ENCODE measurements at regions not wholly inside any gene's neighbourhood (a gene's known extent, or its start where the extent isn't known, plus 50 kb on each side); places are given as distances from the start of the nearest gene placed in this dataset.
A peak's percentile ranks its signal among the peaks of the same experiment; 100 is the strongest.

DNA sequence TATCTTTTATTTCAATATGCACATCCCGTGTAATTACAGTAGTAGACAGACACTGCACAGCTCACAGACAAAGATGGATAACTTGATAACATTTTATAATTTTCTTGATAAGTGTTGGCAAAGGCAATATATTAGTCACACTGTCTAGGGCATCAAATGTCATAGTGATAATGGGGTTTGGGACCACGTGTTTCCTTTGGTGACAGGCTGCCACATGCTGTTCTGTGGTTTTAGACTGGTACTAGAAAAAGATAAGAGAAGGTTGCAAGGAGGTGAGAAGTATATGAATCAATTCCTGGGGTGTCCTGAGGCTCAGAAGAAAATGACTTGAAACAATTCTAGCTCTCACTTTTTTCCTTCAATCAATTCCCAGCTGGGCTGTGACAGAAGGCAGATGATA, 258.8 kb upstream of the CHD1 start:
- no peak for DNase-seq (ENCODE audit: low spot score)
- Histone ChIP-seq H3K9me3 (replicated peaks in 1 of 2; ENCODE audit: control insufficient read depth in 2 of 2, insufficient read depth in 1 of 2, low read depth in 1 of 2, low read length in 2 of 2) (no peaks in the 10 kb centered on the region), H2BK120ac (ENCODE audit: low read depth, low read length) (no peak overlapping the region), H3K36me3 (replicated peaks in 1 of 2; ENCODE audit: control insufficient read depth in 2 of 2, insufficient read depth in 2 of 2, low read length in 2 of 2) (no peaks in the 10 kb centered on the region), H2BK12ac (ENCODE audit: low read length) (no peak overlapping the region), H3K14ac (ENCODE audit: low read length) (no peak overlapping the region), H3K4me2 (ENCODE audit: insufficient read depth, low read length, poor library complexity, severe bottlenecking) (no peak overlapping the region), H4K91ac (ENCODE audit: low read depth, low read length, poor library complexity) (no peak overlapping the region), H3K4me3 (ENCODE audit: low read length in 2 of 2) (no peak overlapping the region), H3K4ac (ENCODE audit: low read length) (no peak overlapping the region), H3K9ac (ENCODE audit: low read depth, low read length, poor library complexity) (no peak overlapping the region), H3K27ac (replicated peaks; ENCODE audit: low read length) (no peak overlapping the region), H3K4me1 (ENCODE audit: control insufficient read depth in 2 of 2, insufficient read depth in 1 of 2, low read depth in 1 of 2, low read length in 2 of 2) (peaks cover 0 to 13% of the 10 kb centered on the region in 2 donors), H4K8ac (ENCODE audit: low read depth, low read length) (no peak overlapping the region), H3K18ac (ENCODE audit: low read length) (no peak overlapping the region), H2AFZ (ENCODE audit: low read length) (no peak overlapping the region), H3K23ac (ENCODE audit: low read depth, low read length, poor library complexity) (no peak overlapping the region), H2BK15ac (ENCODE audit: low read length) (no peak overlapping the region), H3K27me3 (ENCODE audit: control insufficient read depth in 3 of 3, insufficient read depth in 3 of 3, low read depth in 1 of 3, low read length in 3 of 3) (no peaks in the 10 kb centered on the region), H3K79me1 (ENCODE audit: low read depth, low read length) (no peaks in the 10 kb centered on the region), H2BK5ac (ENCODE audit: low read length) (no peak overlapping the region), H2AK5ac (ENCODE audit: low read depth, low read length) (no peak overlapping the region)
- WGBS, 2 donors (ENCODE audit: extremely low coverage in 2 of 2, insufficient read length in 2 of 2, insufficient replicate concordance in 1 of 2): no CpG with 5 or more reads among the region's 2 CpGs

DNA sequence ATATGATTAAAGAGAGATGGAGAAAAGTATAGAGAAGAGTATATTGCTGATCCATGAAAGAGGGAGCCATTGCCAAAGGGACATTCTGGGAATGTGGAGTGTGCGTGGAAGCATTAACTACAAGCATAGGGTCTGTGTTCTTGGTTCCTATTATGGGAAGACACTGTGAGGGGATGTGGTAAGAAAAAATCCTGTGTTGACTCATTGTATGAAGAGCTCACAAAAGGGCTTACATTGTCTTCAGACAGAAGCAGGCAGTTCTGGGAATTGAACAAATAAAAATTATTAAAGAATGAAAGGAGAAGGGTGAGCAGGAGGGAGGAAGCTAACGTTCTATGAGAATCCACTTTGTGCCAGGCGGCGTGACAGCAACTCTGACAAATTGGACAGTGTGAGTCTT, 250.4 kb upstream of the CHD1 start:
- H3K79me1 ChIP-seq (ENCODE audit: low read depth, low read length): no peaks in the 10 kb centered on the region
- no peak overlapping the region for H3K23ac ChIP-seq (ENCODE audit: low read depth, low read length, poor library complexity)
- H2BK15ac ChIP-seq (ENCODE audit: low read length): no peak overlapping the region
- DNase-seq (ENCODE audit: low spot score): no peak
- H3K14ac ChIP-seq (ENCODE audit: low read length): no peak overlapping the region
- no peak overlapping the region for H3K27ac ChIP-seq (replicated peaks; ENCODE audit: low read length)
- H4K8ac ChIP-seq (ENCODE audit: low read depth, low read length): no peak overlapping the region
- H2AFZ ChIP-seq (ENCODE audit: low read length): peak overlapping the region; percentile 66
- no peak overlapping the region for H3K18ac ChIP-seq (ENCODE audit: low read length)
- no peak overlapping the region for H2BK12ac ChIP-seq (ENCODE audit: low read length)
- H3K4me3 ChIP-seq (ENCODE audit: low read length in 2 of 2): no peak overlapping the region
- WGBS, 2 donors (ENCODE audit: extremely low coverage in 2 of 2, insufficient read length in 2 of 2, insufficient replicate concordance in 1 of 2): no CpG with 5 or more reads among the region's 4 CpGs
- H4K91ac ChIP-seq (ENCODE audit: low read depth, low read length, poor library complexity): no peak overlapping the region
- H3K4me2 ChIP-seq (ENCODE audit: insufficient read depth, low read length, poor library complexity, severe bottlenecking): no peak overlapping the region
- peaks cover 0 to 8% of the 10 kb centered on the region in 2 donors for H3K4me1 ChIP-seq (ENCODE audit: control insufficient read depth in 2 of 2, insufficient read depth in 1 of 2, low read depth in 1 of 2, low read length in 2 of 2)
- no peak overlapping the region for H2BK5ac ChIP-seq (ENCODE audit: low read length)
- H2BK120ac ChIP-seq (ENCODE audit: low read depth, low read length): no peak overlapping the region
- H3K9ac ChIP-seq (ENCODE audit: low read depth, low read length, poor library complexity): no peak overlapping the region
- no peak overlapping the region for H3K4ac ChIP-seq (ENCODE audit: low read length)
- no peaks in the 10 kb centered on the region for H3K36me3 ChIP-seq (replicated peaks in 1 of 2; ENCODE audit: control insufficient read depth in 2 of 2, insufficient read depth in 2 of 2, low read length in 2 of 2)
- H3K27me3 ChIP-seq (ENCODE audit: control insufficient read depth in 3 of 3, insufficient read depth in 3 of 3, low read depth in 1 of 3, low read length in 3 of 3): no peaks in the 10 kb centered on the region
- no peaks in the 10 kb centered on the region for H3K9me3 ChIP-seq (replicated peaks in 1 of 2; ENCODE audit: control insufficient read depth in 2 of 2, insufficient read depth in 1 of 2, low read depth in 1 of 2, low read length in 2 of 2)
- H2AK5ac ChIP-seq (ENCODE audit: low read depth, low read length): no peak overlapping the region

DNA sequence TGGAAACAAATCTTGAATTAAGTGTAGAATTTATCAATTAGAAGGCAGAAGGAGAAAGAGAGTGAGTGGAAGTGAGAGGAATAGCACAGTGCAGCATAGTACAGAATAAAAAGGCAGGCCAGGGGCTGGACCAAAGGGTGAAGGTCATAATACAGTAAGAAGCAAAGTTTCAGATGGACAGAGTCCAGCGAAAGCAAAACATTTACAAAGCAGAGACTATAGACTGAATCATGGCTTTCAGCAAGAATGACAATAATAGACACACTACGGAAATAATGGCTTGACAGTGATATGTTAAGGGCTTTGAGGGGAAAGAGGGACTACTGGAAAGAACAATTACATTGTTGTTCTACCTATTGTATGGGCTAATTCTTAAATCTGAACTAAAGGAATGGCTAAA, 249.0 kb upstream of the CHD1 start:
- no peaks in the 10 kb centered on the region for H3K27me3 ChIP-seq (ENCODE audit: control insufficient read depth in 3 of 3, insufficient read depth in 3 of 3, low read depth in 1 of 3, low read length in 3 of 3)
- H2AFZ ChIP-seq (ENCODE audit: low read length): no peak overlapping the region
- no peak overlapping the region for H2BK15ac ChIP-seq (ENCODE audit: low read length)
- no peak overlapping the region for H2AK5ac ChIP-seq (ENCODE audit: low read depth, low read length)
- H3K9me3 ChIP-seq (replicated peaks in 1 of 2; ENCODE audit: control insufficient read depth in 2 of 2, insufficient read depth in 1 of 2, low read depth in 1 of 2, low read length in 2 of 2): no peaks in the 10 kb centered on the region
- no peak overlapping the region for H3K4ac ChIP-seq (ENCODE audit: low read length)
- H3K36me3 ChIP-seq (replicated peaks in 1 of 2; ENCODE audit: control insufficient read depth in 2 of 2, insufficient read depth in 2 of 2, low read length in 2 of 2): no peaks in the 10 kb centered on the region
- no peak overlapping the region for H3K27ac ChIP-seq (replicated peaks; ENCODE audit: low read length)
- H2BK5ac ChIP-seq (ENCODE audit: low read length): no peak overlapping the region
- H3K18ac ChIP-seq (ENCODE audit: low read length): no peak overlapping the region
- no peak overlapping the region for H2BK12ac ChIP-seq (ENCODE audit: low read length)
- H3K9ac ChIP-seq (ENCODE audit: low read depth, low read length, poor library complexity): no peak overlapping the region
- H3K79me1 ChIP-seq (ENCODE audit: low read depth, low read length): no peaks in the 10 kb centered on the region
- no peak overlapping the region for H3K4me2 ChIP-seq (ENCODE audit: insufficient read depth, low read length, poor library complexity, severe bottlenecking)
- no peak overlapping the region for H4K8ac ChIP-seq (ENCODE audit: low read depth, low read length)
- no peak overlapping the region for H3K23ac ChIP-seq (ENCODE audit: low read depth, low read length, poor library complexity)
- H2BK120ac ChIP-seq (ENCODE audit: low read depth, low read length): no peak overlapping the region
- H3K14ac ChIP-seq (ENCODE audit: low read length): no peak overlapping the region
- H3K4me1 ChIP-seq (ENCODE audit: control insufficient read depth in 2 of 2, insufficient read depth in 1 of 2, low read depth in 1 of 2, low read length in 2 of 2): peaks cover 0 to 8% of the 10 kb centered on the region in 2 donors
- WGBS, 2 donors (ENCODE audit: extremely low coverage in 2 of 2, insufficient read length in 2 of 2, insufficient replicate concordance in 1 of 2): no CpG with 5 or more reads among the region's 2 CpGs
- no peak overlapping the region for H4K91ac ChIP-seq (ENCODE audit: low read depth, low read length, poor library complexity)
- no peak overlapping the region for H3K4me3 ChIP-seq (ENCODE audit: low read length in 2 of 2)
- DNase-seq (ENCODE audit: low spot score): no peak

DNA sequence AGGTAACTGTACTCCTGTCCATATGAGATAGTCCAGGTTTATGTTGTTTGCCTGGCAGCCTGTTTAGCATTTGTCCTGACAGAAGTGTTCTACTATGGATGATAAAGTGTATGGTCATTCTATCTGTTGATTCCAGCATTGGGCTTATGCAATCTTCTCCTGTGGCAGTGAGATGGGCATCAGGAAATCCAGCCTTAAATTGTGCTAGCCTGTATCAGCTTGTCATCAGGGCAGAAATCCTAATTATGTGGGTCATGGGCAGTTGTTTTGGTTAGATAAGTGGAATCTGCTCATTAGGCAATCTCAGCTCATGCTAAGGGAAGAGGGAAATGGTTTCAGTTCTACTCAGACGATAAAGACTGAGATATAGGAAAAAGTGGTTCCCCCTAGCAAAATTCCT, 247.4 kb upstream of the CHD1 start:
- H3K23ac ChIP-seq (ENCODE audit: low read depth, low read length, poor library complexity): no peak overlapping the region
- H2BK12ac ChIP-seq (ENCODE audit: low read length): no peak overlapping the region
- H3K27ac ChIP-seq (replicated peaks; ENCODE audit: low read length): no peak overlapping the region
- no CpG with 5 or more reads among the region's 1 CpG for WGBS, 2 donors (ENCODE audit: extremely low coverage in 2 of 2, insufficient read length in 2 of 2, insufficient replicate concordance in 1 of 2)
- no peak overlapping the region for H2BK120ac ChIP-seq (ENCODE audit: low read depth, low read length)
- H2BK15ac ChIP-seq (ENCODE audit: low read length): no peak overlapping the region
- no peak overlapping the region for H3K4me3 ChIP-seq (ENCODE audit: low read length in 2 of 2)
- no peak overlapping the region for H2BK5ac ChIP-seq (ENCODE audit: low read length)
- no peak overlapping the region for H2AK5ac ChIP-seq (ENCODE audit: low read depth, low read length)
- no peak for DNase-seq (ENCODE audit: low spot score)
- H3K79me1 ChIP-seq (ENCODE audit: low read depth, low read length): no peaks in the 10 kb centered on the region
- H2AFZ ChIP-seq (ENCODE audit: low read length): no peak overlapping the region
- no peak overlapping the region for H3K14ac ChIP-seq (ENCODE audit: low read length)
- H3K4ac ChIP-seq (ENCODE audit: low read length): no peak overlapping the region
- H4K91ac ChIP-seq (ENCODE audit: low read depth, low read length, poor library complexity): no peak overlapping the region
- H3K27me3 ChIP-seq (ENCODE audit: control insufficient read depth in 3 of 3, insufficient read depth in 3 of 3, low read depth in 1 of 3, low read length in 3 of 3): no peaks in the 10 kb centered on the region
- no peak overlapping the region for H4K8ac ChIP-seq (ENCODE audit: low read depth, low read length)
- no peak overlapping the region for H3K9ac ChIP-seq (ENCODE audit: low read depth, low read length, poor library complexity)
- no peaks in the 10 kb centered on the region for H3K9me3 ChIP-seq (replicated peaks in 1 of 2; ENCODE audit: control insufficient read depth in 2 of 2, insufficient read depth in 1 of 2, low read depth in 1 of 2, low read length in 2 of 2)
- H3K36me3 ChIP-seq (replicated peaks in 1 of 2; ENCODE audit: control insufficient read depth in 2 of 2, insufficient read depth in 2 of 2, low read length in 2 of 2): no peaks in the 10 kb centered on the region
- H3K4me1 ChIP-seq (ENCODE audit: control insufficient read depth in 2 of 2, insufficient read depth in 1 of 2, low read depth in 1 of 2, low read length in 2 of 2): peaks cover 0 to 8% of the 10 kb centered on the region in 2 donors
- no peak overlapping the region for H3K18ac ChIP-seq (ENCODE audit: low read length)
- no peak overlapping the region for H3K4me2 ChIP-seq (ENCODE audit: insufficient read depth, low read length, poor library complexity, severe bottlenecking)
